SU-DHL-6 (cell line): ENCODE measurements at regions not wholly inside any gene's neighbourhood (a gene's known extent, or its start where the extent isn't known, plus 50 kb on each side); places are given as distances from the start of the nearest gene placed in this dataset.

Source experiments
- EZH2phosphoT487 ChIP-seq: fragments of 200-600 bp; sonication (generic), shearing (Covaris generic); conservative IDR thresholded peaks from 2 replicates; pipeline ENCODE4 v1.6.1; 2018; ENCODE audit warnings: mild to moderate bottlenecking, antibody characterized with exemption, low read length, moderate library complexity, mixed read lengths
- TF ChIP-seq, protein P1 (sequence below): fragments of 200-600 bp; sonication (generic); IDR thresholded peaks from one replicate; pipeline ENCODE4 v1.5.1; 2017; ENCODE audit warnings: antibody characterized with exemption, mild to moderate bottlenecking, low read length, moderate library complexity; ENCODE audit not compliant: insufficient read depth, poor library complexity, severe bottlenecking

DNA sequence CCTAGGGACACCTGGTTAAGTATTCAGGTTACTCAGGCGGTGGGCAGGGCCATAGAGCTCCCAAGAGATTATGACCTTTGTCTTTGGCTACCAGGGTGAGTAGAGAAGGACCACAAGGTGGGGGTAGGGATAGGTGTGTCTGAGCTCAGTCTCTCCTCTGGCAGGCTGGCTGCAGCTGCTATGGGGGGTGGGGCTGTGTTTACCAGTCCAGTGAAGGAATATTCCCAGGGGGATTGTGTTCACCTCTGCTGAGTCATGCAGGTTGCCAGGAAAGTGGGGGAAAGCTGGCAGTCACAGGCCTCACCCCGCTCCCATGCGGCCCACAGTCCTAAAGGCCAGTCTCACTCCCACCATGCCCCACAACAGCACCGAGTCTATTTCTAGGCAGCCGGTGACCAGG, 53.6 kb upstream of the POU5F2 start:
- TF ChIP-seq, protein P1, sequence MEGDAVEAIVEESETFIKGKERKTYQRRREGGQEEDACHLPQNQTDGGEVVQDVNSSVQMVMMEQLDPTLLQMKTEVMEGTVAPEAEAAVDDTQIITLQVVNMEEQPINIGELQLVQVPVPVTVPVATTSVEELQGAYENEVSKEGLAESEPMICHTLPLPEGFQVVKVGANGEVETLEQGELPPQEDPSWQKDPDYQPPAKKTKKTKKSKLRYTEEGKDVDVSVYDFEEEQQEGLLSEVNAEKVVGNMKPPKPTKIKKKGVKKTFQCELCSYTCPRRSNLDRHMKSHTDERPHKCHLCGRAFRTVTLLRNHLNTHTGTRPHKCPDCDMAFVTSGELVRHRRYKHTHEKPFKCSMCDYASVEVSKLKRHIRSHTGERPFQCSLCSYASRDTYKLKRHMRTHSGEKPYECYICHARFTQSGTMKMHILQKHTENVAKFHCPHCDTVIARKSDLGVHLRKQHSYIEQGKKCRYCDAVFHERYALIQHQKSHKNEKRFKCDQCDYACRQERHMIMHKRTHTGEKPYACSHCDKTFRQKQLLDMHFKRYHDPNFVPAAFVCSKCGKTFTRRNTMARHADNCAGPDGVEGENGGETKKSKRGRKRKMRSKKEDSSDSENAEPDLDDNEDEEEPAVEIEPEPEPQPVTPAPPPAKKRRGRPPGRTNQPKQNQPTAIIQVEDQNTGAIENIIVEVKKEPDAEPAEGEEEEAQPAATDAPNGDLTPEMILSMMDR, result no peak
- no peak for TF ChIP-seq EZH2phosphoT487
